IPS-18a (cell line): ENCODE measurements at regions not wholly inside any gene's neighbourhood (a gene's known extent, or its start where the extent isn't known, plus 50 kb on each side); places are given as distances from the start of the nearest gene placed in this dataset.
"Not testable (repeated sequence)": the region's sequence is repeated elsewhere in the genome, so short reads cannot be mapped to it uniquely, and the experiment has no call there.

ENCODE experiments used
- H3K27ac ChIP-seq: one replicate; pipeline ENCODE4 v1.5.1; 2013; ENCODE audit warnings: low read length
- H3K27me3 ChIP-seq: one replicate; pipeline ENCODE4 v1.6.1; 2013; ENCODE audit warnings: mild to moderate bottlenecking, low read length; ENCODE audit not compliant: control insufficient read depth, insufficient read depth
- H3K36me3 ChIP-seq: one replicate; pipeline ENCODE4 v1.6.1; 2013; ENCODE audit warnings: low read depth, low read length; ENCODE audit not compliant: control insufficient read depth
- H3K4me1 ChIP-seq: one replicate; pipeline ENCODE4 v1.6.1; 2013; ENCODE audit warnings: low read depth, low read length; ENCODE audit not compliant: control insufficient read depth
- H3K4me3 ChIP-seq: one replicate; pipeline ENCODE4 v1.5.1; 2013; ENCODE audit warnings: low read length
- H3K9ac ChIP-seq: one replicate; pipeline ENCODE4 v1.6.1; 2013; ENCODE audit warnings: mild to moderate bottlenecking, low read length, moderate library complexity
- H3K9me3 ChIP-seq: one replicate; pipeline ENCODE4 v1.6.1; 2013; ENCODE audit warnings: low read depth, low read length; ENCODE audit not compliant: control insufficient read depth

- H3K9me3 ChIP-seq, result no peaks in the 10 kb centered on the region
- no peaks in the 10 kb centered on the region for H3K4me1 ChIP-seq
- no peak overlapping the region for H3K4me3 ChIP-seq
- no peaks in the 10 kb centered on the region for H3K36me3 ChIP-seq
- no peak overlapping the region for H3K27ac ChIP-seq
- no peak overlapping the region for H3K9ac ChIP-seq
- H3K27me3 ChIP-seq, result no peaks in the 10 kb centered on the region
These were observed 189.7 kb upstream of the CBLB start for GRCh38 chr3:106058475-106058874.

GRCh38 chr3:106059953-106060517 lies 191.2 kb upstream of the CBLB start:
- H3K4me1 ChIP-seq, result no peaks in the 10 kb centered on the region
- no peak overlapping the region for H3K9ac ChIP-seq
- H3K4me3 ChIP-seq, result no peak overlapping the region
- H3K9me3 ChIP-seq, result no peaks in the 10 kb centered on the region
- no peaks in the 10 kb centered on the region for H3K36me3 ChIP-seq
- H3K27me3 ChIP-seq, result no peaks in the 10 kb centered on the region
- H3K27ac ChIP-seq, result no peak overlapping the region

GRCh38 chr3:106063909-106064308 lies 195.1 kb upstream of the CBLB start:
- Histone ChIP-seq H3K4me1 (no peaks in the 10 kb centered on the region), H3K36me3 (no peaks in the 10 kb centered on the region), H3K9me3 (no peaks in the 10 kb centered on the region)

GRCh38 chr3:106065831-106066230 lies 197.0 kb upstream of the CBLB start:
- no peak overlapping the region for H3K4me3 ChIP-seq
- no peaks in the 10 kb centered on the region for H3K27me3 ChIP-seq
- no peaks in the 10 kb centered on the region for H3K9me3 ChIP-seq
- no peaks in the 10 kb centered on the region for H3K4me1 ChIP-seq
- H3K27ac ChIP-seq, result no peak overlapping the region
- H3K36me3 ChIP-seq, result no peaks in the 10 kb centered on the region
- no peak overlapping the region for H3K9ac ChIP-seq

More at GRCh38 chr3:106063909-106064308, 195.1 kb upstream of the CBLB start:
- H3K27ac ChIP-seq, result no peak overlapping the region
- H3K9ac ChIP-seq, result no peak overlapping the region
- H3K27me3 ChIP-seq, result no peaks in the 10 kb centered on the region
- H3K4me3 ChIP-seq, result no peak overlapping the region

GRCh38 chr3:106067711-106068110 lies 198.9 kb upstream of the CBLB start:
- H3K4me1 ChIP-seq, result no peaks in the 10 kb centered on the region
- no peak overlapping the region for H3K4me3 ChIP-seq
- no peaks in the 10 kb centered on the region for H3K9me3 ChIP-seq
- H3K36me3 ChIP-seq, result no peaks in the 10 kb centered on the region
- H3K27ac ChIP-seq, result no peak overlapping the region
- H3K27me3 ChIP-seq, result no peaks in the 10 kb centered on the region
- H3K9ac ChIP-seq, result no peak overlapping the region

GRCh38 chr3:106068381-106068780 lies 199.6 kb upstream of the CBLB start:
- H3K9ac ChIP-seq, result no peak overlapping the region
- no peaks in the 10 kb centered on the region for H3K9me3 ChIP-seq
- H3K27me3 ChIP-seq, result no peaks in the 10 kb centered on the region
- no peak overlapping the region for H3K4me3 ChIP-seq
- H3K36me3 ChIP-seq, result no peaks in the 10 kb centered on the region
- no peak overlapping the region for H3K27ac ChIP-seq
- no peaks in the 10 kb centered on the region for H3K4me1 ChIP-seq

GRCh38 chr3:106068795-106069194 lies 200.0 kb upstream of the CBLB start:
- Histone ChIP-seq H3K36me3 (no peaks in the 10 kb centered on the region), H3K9me3 (no peaks in the 10 kb centered on the region), H3K4me3 (no peak overlapping the region), H3K9ac (no peak overlapping the region), H3K27me3 (no peaks in the 10 kb centered on the region), H3K27ac (no peak overlapping the region), H3K4me1 (no peaks in the 10 kb centered on the region)

- Histone ChIP-seq H3K27me3 (no peaks in the 10 kb centered on the region), H3K4me3 (no peak overlapping the region), H3K9me3 (no peaks in the 10 kb centered on the region), H3K27ac (no peak overlapping the region), H3K4me1 (no peaks in the 10 kb centered on the region), H3K9ac (no peak overlapping the region), H3K36me3 (no peaks in the 10 kb centered on the region)
These were observed 201.4 kb upstream of the CBLB start for GRCh38 chr3:106070187-106070586.

- no peaks in the 10 kb centered on the region for H3K9me3 ChIP-seq
- H3K27ac ChIP-seq, result no peak overlapping the region
- no peak overlapping the region for H3K9ac ChIP-seq
- no peaks in the 10 kb centered on the region for H3K36me3 ChIP-seq
- H3K27me3 ChIP-seq, result no peaks in the 10 kb centered on the region
- no peaks in the 10 kb centered on the region for H3K4me1 ChIP-seq
- no peak overlapping the region for H3K4me3 ChIP-seq
These were observed 202.5 kb upstream of the CBLB start for GRCh38 chr3:106071306-106071705.

- not testable (repeated sequence) for H3K27ac ChIP-seq, H3K36me3 ChIP-seq, H3K4me3 ChIP-seq, H3K9me3 ChIP-seq, H3K27me3 ChIP-seq, H3K9ac ChIP-seq, H3K4me1 ChIP-seq
These were observed 203.8 kb upstream of the CBLB start for GRCh38 chr3:106072596-106072995.

- H3K27ac ChIP-seq, H3K4me3 ChIP-seq, H3K4me1 ChIP-seq, H3K9ac ChIP-seq, H3K27me3 ChIP-seq, H3K9me3 ChIP-seq, H3K36me3 ChIP-seq: not testable (repeated sequence)
These were observed 205.0 kb upstream of the CBLB start for GRCh38 chr3:106073806-106074205.

- H3K4me3 ChIP-seq, H3K4me1 ChIP-seq, H3K36me3 ChIP-seq, H3K9me3 ChIP-seq, H3K9ac ChIP-seq, H3K27ac ChIP-seq, H3K27me3 ChIP-seq: not testable (repeated sequence)
These were observed 206.9 kb upstream of the CBLB start for GRCh38 chr3:106075731-106076130.
